Neural cell (in vitro differentiated cells): ENCODE measurements at regions not wholly inside any gene's neighbourhood (a gene's known extent, or its start where the extent isn't known, plus 50 kb on each side); places are given as distances from the start of the nearest gene placed in this dataset.

ENCODE experiments used
- H2AFZ ChIP-seq: fragments of 200-600, 300-800 bp; sonication (generic), shearing (Covaris generic); 2 replicates; pipeline ENCODE4 v1.6.0; 2014; ENCODE audit warnings: low read depth, mild to moderate bottlenecking, antibody characterized with exemption, low read length, moderate library complexity
- H3F3A ChIP-seq: fragments of 200-600 bp; shearing (Covaris generic); 2 replicates; pipeline ENCODE4 v1.6.1; 2016; ENCODE audit warnings: mild to moderate bottlenecking, moderate library complexity, mixed read lengths, antibody characterized with exemption, low read length; ENCODE audit not compliant: insufficient read depth, poor library complexity, severe bottlenecking
- H3K27ac ChIP-seq: fragments of 200-600, 300-800 bp; sonication (generic), shearing (Covaris generic); 2 replicates; pipeline ENCODE4 v1.5.1; 2014; ENCODE audit warnings: mild to moderate bottlenecking, low read length, moderate library complexity
- H3K27me3 ChIP-seq: fragments of 300-800, 200-600 bp; sonication (generic), shearing (Covaris generic); 2 replicates; pipeline ENCODE4 v1.6.0; 2014; ENCODE audit warnings: mild to moderate bottlenecking, low read depth, low read length, moderate library complexity; ENCODE audit not compliant: insufficient read depth
- H3K36me3 ChIP-seq: fragments of 300-800, 200-600 bp; sonication (generic), shearing (Covaris generic); 2 replicates; pipeline ENCODE4 v1.5.1; 2014; ENCODE audit warnings: mild to moderate bottlenecking, antibody characterized with exemption, low read length, moderate library complexity; ENCODE audit not compliant: insufficient read depth
- H3K4me2 ChIP-seq: fragments of 300-800, 200-600 bp; sonication (generic), shearing (Covaris generic); 2 replicates; pipeline ENCODE4 v1.6.0; 2014; ENCODE audit warnings: mild to moderate bottlenecking, low read length
- H3K4me3 ChIP-seq: fragments of 300-800, 200-600 bp; sonication (generic), shearing (Covaris generic); 2 replicates; pipeline ENCODE4 v1.5.1; 2014; ENCODE audit warnings: mild to moderate bottlenecking, low read length, moderate library complexity
- H3K79me2 ChIP-seq: fragments of 200-600 bp; shearing (Covaris generic); replicated peaks from 2 replicates; pipeline ENCODE4 v1.6.0; 2014; ENCODE audit warnings: mild to moderate bottlenecking, low read length, moderate library complexity; ENCODE audit not compliant: insufficient read depth
- H3K9ac ChIP-seq: fragments of 300-800, 200-600 bp; sonication (generic), shearing (Covaris generic); 2 replicates; pipeline ENCODE4 v1.6.1; 2016; ENCODE audit warnings: mild to moderate bottlenecking, low read length, mixed read lengths
- H3K9me2 ChIP-seq: fragments of 200-600 bp; shearing (Covaris generic); 2 replicates; pipeline ENCODE4 v1.6.1; 2016; ENCODE audit warnings: mild to moderate bottlenecking, low read length, mixed read lengths; ENCODE audit not compliant: insufficient read depth
- H3K9me3 ChIP-seq: fragments of 200-600, 300-800 bp; sonication (generic), shearing (Covaris generic); 2 replicates; pipeline ENCODE4 v1.6.1; 2016; ENCODE audit warnings: mild to moderate bottlenecking, mixed run types, low read length, moderate library complexity, mixed read lengths
- H4K20me1 ChIP-seq: fragments of 200-600 bp; shearing (Covaris generic); 2 replicates; pipeline ENCODE4 v1.6.1; 2016; ENCODE audit warnings: mild to moderate bottlenecking, mixed run types; ENCODE audit not compliant: insufficient read depth
- EP300 ChIP-seq: fragments of 450-650 bp; conservative IDR thresholded peaks from 2 replicates; pipeline ENCODE4 v1.6.1; 2014; ENCODE audit warnings: antibody characterized with exemption, mild to moderate bottlenecking, moderate library complexity; ENCODE audit not compliant: poor library complexity, severe bottlenecking
- EZH2 ChIP-seq: fragments of 200-600, 300-800 bp; shearing (Covaris generic), sonication (generic); IDR thresholded peaks from 2 replicates; pipeline ENCODE4 v1.6.1; 2014; ENCODE audit warnings: antibody characterized with exemption, low read length, borderline replicate concordance, mild to moderate bottlenecking; ENCODE audit not compliant: insufficient read depth, poor library complexity, severe bottlenecking
- MXI1 ChIP-seq: fragments of 450-650 bp; conservative IDR thresholded peaks from 2 replicates; pipeline ENCODE4 v1.6.1; 2014; ENCODE audit warnings: antibody characterized with exemption, mild to moderate bottlenecking; ENCODE audit not compliant: poor library complexity, severe bottlenecking
- POLR2AphosphoS5 ChIP-seq: IDR thresholded peaks from 2 replicates; pipeline ENCODE4 v1.6.1; 2012
- RAD21 ChIP-seq: fragments of 450-650 bp; conservative IDR thresholded peaks from 2 replicates; pipeline ENCODE4 v1.6.1; 2014; ENCODE audit warnings: antibody characterized with exemption, mild to moderate bottlenecking, moderate library complexity
- SMC3 ChIP-seq: fragments of 450-650 bp; conservative IDR thresholded peaks from 2 replicates; pipeline ENCODE4 v1.6.1; 2014; ENCODE audit warnings: antibody characterized with exemption, mild to moderate bottlenecking, moderate library complexity; ENCODE audit not compliant: poor library complexity
- TAF1 ChIP-seq: IDR thresholded peaks from 2 replicates; pipeline ENCODE4 v1.6.1; 2012; ENCODE audit warnings: low read depth
- TF ChIP-seq, protein P1 (sequence below): fragments of 450-650 bp; IDR thresholded peaks from 2 replicates; pipeline ENCODE4 v1.5.1; 2014; ENCODE audit warnings: antibody characterized with exemption, mild to moderate bottlenecking, moderate library complexity; ENCODE audit not compliant: poor library complexity, severe bottlenecking
- TF ChIP-seq, protein P2 (sequence below): IDR thresholded peaks from 2 replicates; pipeline ENCODE4 v1.6.1; 2012; ENCODE audit warnings: borderline replicate concordance

DNA sequence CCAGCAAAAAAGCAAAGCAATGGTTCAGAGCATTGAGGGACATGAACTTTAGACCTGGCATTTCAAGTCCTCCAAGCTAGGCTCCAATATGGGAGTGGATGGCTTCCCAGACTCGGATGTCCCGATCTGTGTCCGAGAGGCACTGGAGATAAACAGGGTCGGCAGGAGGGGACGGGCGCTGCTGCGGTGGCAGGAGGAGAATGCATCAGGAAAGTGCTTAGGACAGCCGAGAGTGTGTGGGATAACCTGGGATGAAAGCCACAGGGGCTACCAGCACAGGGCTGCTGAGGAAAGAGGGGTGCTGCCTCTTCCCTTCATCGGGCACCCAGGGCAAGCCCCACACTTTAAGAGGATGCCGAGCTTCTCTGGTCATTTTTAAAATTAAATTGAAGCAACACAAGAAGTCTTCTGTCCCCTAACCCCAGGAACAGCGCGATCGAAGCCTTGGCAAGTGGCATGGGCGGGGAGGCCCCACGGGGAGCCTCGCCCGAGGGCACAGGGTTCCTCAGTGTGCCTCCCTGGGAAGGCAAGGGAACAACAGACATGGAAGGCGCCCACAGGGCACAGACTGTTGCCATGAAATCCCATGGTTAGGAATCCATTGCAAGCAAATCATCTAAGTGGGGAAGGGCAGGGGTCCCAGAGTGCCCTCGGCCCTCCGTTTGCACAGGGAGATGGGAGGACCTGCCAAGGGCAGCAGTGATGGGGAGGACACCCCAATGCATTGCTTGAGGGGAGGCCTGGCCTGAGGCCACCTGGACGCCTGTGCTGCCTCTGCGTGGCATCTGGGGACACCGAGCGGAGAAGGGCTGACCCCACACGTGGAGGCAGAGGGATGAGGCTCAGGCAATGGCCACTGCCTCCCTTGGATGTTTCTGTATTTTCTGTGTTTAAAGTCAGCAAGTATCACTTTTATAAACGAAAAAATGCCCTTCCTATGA is 78.5 kb upstream of the GPC1 start:
- Histone ChIP-seq H3K4me2 (no peak overlapping the region), H3F3A (no peaks in the 10 kb centered on the region), H3K9me3 (peaks cover 16% of the 10 kb centered on the region), H3K4me3 (no peak overlapping the region), H3K79me2 (no peaks in the 10 kb centered on the region), H4K20me1 (no peaks in the 10 kb centered on the region), H3K27me3 (no peaks in the 10 kb centered on the region), H3K27ac (no peak overlapping the region), H3K9ac (no peak overlapping the region), H3K9me2 (no peaks in the 10 kb centered on the region), H2AFZ (no peak overlapping the region), H3K36me3 (no peaks in the 10 kb centered on the region)
- TF ChIP-seq POLR2AphosphoS5, result no peak
- TF ChIP-seq MXI1, result no peak
- TF ChIP-seq EZH2, result no peak
- TF ChIP-seq EP300, result no peak
- TF ChIP-seq TAF1, result no peak
- TF ChIP-seq, protein P1, sequence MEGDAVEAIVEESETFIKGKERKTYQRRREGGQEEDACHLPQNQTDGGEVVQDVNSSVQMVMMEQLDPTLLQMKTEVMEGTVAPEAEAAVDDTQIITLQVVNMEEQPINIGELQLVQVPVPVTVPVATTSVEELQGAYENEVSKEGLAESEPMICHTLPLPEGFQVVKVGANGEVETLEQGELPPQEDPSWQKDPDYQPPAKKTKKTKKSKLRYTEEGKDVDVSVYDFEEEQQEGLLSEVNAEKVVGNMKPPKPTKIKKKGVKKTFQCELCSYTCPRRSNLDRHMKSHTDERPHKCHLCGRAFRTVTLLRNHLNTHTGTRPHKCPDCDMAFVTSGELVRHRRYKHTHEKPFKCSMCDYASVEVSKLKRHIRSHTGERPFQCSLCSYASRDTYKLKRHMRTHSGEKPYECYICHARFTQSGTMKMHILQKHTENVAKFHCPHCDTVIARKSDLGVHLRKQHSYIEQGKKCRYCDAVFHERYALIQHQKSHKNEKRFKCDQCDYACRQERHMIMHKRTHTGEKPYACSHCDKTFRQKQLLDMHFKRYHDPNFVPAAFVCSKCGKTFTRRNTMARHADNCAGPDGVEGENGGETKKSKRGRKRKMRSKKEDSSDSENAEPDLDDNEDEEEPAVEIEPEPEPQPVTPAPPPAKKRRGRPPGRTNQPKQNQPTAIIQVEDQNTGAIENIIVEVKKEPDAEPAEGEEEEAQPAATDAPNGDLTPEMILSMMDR, result no peak
- TF ChIP-seq, protein P2, sequence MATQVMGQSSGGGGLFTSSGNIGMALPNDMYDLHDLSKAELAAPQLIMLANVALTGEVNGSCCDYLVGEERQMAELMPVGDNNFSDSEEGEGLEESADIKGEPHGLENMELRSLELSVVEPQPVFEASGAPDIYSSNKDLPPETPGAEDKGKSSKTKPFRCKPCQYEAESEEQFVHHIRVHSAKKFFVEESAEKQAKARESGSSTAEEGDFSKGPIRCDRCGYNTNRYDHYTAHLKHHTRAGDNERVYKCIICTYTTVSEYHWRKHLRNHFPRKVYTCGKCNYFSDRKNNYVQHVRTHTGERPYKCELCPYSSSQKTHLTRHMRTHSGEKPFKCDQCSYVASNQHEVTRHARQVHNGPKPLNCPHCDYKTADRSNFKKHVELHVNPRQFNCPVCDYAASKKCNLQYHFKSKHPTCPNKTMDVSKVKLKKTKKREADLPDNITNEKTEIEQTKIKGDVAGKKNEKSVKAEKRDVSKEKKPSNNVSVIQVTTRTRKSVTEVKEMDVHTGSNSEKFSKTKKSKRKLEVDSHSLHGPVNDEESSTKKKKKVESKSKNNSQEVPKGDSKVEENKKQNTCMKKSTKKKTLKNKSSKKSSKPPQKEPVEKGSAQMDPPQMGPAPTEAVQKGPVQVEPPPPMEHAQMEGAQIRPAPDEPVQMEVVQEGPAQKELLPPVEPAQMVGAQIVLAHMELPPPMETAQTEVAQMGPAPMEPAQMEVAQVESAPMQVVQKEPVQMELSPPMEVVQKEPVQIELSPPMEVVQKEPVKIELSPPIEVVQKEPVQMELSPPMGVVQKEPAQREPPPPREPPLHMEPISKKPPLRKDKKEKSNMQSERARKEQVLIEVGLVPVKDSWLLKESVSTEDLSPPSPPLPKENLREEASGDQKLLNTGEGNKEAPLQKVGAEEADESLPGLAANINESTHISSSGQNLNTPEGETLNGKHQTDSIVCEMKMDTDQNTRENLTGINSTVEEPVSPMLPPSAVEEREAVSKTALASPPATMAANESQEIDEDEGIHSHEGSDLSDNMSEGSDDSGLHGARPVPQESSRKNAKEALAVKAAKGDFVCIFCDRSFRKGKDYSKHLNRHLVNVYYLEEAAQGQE, result no peak
- TF ChIP-seq SMC3, result no peak
- no peak for TF ChIP-seq RAD21

DNA sequence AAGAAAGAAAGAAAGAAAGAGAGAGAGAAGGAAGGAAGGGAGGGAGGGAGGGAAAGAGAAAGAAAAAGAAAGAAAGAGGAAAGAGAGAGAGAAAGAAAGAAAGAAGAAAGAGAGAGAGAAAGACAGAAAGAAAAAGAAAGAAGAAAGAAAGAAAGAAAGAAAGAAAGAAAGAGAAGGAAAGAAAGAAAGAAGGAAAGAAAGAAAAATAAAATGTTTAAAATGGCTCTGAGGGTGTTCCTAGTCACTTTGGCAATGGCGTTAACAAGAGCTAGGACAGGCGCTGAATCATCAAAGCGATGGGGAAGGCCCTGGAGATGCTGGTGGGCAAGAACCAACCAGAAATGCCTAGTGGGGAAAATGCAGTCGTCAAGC is 77.8 kb upstream of the GPC1 start:
- TF ChIP-seq MXI1 (no peak), EP300 (no peak), SMC3 (no peak), EZH2 (no peak), POLR2AphosphoS5 (no peak), TAF1 (no peak), RAD21 (no peak)
- TF ChIP-seq, protein P1, result no peak
- TF ChIP-seq, protein P2, result no peak

More for the DNA sequence above, 77.8 kb upstream of the GPC1 start:
- Histone ChIP-seq H3F3A (no peaks in the 10 kb centered on the region), H3K27ac (no peak overlapping the region), H3K4me3 (no peak overlapping the region), H3K79me2 (no peaks in the 10 kb centered on the region), H3K27me3 (no peaks in the 10 kb centered on the region), H3K9me3 (peaks cover 16% of the 10 kb centered on the region), H3K36me3 (no peaks in the 10 kb centered on the region), H2AFZ (no peak overlapping the region), H3K9me2 (no peaks in the 10 kb centered on the region), H3K9ac (no peak overlapping the region), H4K20me1 (no peaks in the 10 kb centered on the region), H3K4me2 (no peak overlapping the region)
